GM21381 (cell line): ENCODE measurements at regions not wholly inside any gene's neighbourhood (a gene's known extent, or its start where the extent isn't known, plus 50 kb on each side); places are given as distances from the start of the nearest gene placed in this dataset.
"Not testable (repeated sequence)": the region's sequence is repeated elsewhere in the genome, so short reads cannot be mapped to it uniquely, and the experiment has no call there.

Experiments used
- ATAC-seq: cut with Tn5 transposase; IDR thresholded peaks from one replicate; pipeline ENCODE4 v1.9.1; 2021; ENCODE audit warnings: mild to moderate bottlenecking, moderate library complexity; ENCODE audit not compliant: unreplicated experiment

DNA sequence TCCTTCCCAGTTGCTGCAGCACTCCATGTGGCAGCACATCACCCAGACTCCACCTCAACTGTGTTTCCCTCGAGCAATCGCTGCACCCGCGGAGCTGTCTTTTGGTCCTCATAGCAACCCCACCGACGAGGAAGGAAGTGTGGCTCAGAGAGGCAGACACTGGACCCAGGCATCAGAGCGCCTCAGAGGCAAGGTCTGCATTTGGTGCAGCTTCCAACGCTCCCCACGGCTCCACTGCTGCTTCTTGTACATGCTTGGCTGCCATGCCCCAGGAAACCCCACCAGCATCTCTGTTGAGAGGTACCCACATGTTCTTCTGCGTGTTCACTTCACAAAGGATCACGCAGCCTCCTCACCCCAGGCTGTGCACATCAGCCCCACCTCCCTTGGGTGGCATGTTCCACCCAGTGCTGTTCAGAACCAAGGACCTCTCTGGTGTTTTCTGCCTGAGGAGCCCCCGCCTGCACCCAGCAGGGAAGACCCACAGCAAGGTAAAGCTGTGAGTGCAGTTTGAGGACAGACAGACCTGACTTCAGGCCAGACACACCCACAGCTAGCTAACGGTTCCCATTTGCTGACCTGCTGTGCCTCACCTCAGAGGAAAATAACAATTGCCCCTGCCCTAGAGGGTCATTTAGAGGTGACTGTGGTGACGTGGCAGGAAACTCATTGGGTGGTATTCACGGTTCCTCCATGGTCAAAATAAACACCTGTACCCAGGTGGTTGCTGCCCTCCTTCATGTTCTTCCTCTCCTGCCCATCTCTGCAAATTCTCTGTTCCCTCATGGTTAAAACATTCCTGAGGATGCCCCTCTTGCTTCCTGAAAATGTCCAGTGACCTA is 326.3 kb upstream of the MYT1L start:
- no peak for ATAC-seq

DNA sequence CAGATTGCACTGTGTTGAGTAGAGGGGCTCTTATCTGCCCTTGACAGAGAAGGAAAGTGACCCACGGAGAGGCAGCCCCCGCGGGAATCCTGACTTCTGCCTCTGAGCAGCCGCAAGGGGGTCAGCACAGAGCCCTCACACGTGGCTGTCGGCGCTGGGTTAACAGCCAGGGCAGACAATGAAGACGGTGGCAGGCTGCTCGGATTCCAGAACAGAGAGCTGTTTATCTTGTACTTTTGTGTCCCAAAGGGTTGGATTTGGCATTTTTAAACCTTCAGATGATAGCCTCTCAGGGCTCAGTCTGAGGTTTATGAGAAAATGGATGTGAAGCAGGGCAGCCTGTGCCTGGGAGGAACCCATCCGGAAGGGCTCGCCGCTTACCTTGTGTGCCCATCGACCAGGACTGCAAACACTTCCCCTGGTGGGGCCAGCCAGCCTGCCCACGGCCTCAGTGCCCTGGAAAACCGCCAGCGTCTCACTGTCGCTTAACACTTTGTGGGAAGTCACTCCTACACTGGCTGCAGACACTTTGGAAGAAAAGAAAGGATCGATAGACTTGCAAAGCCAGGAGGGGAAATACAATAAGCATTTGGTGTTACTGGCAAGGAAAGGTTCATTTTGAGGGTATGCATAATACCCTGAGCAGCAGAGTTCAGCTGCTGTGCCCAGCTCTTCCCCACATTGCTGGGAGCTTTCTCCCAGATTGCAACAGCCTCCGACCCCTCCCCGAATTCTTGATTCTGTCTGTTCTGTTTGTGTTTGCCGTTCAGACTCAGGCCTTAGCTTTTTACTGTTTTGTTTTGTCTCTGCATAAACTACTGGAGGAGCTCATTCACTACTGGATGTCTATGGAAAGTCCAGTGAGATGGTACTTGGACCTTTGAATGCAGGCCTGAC is 325.3 kb upstream of the MYT1L start:
- no peak for ATAC-seq

DNA sequence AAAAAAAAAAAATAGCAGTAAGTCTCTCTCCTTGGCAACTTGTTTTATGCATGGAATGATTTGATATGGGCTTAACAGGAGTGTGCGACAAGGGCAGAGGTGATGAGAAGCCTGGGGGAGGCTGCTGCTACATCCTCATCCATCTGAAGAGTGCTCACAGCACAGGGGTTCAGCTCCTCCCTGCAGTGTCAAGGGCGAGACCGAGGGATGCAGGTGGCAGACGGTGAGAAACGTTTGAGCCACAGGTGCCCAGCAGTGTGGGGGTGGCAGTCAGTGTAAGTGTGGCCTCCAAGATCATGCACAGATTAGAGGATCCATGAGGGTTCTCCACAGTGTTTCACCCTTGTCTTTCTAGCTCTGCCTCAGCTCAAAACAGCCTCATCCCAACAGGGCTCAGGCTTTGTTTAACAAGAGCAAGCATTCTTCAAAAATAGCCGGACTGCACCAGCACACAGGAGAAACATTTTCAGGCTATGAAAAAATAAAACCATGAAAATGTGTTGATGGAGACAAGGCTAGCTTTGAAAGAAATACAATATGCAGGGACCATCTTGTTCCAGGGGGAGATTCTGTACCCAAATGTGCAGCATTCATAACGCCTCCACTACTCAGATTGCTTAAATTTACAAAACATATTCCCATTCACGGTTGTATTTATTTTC is 324.5 kb upstream of the MYT1L start:
- ATAC-seq: no peak

DNA sequence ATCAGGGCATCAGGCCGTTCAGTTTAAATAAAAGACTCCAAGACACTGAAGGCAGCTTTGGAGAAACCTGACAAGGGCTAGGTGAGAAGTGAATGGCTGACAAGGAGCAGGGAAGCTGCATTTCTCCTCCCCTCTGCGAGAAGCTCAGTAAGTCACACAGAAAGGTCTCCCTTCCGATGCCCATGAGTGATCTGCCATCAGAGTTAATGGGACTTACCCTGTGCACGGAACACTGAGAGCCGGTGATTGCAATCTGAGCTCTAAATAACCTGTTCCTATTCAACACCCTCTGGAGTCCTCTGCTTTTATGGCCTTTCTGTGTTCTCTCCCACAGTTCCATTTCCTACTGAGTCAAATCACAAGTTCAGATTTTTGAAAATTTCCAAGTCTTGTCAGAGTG is 322.2 kb upstream of the MYT1L start:
- ATAC-seq: no peak

DNA sequence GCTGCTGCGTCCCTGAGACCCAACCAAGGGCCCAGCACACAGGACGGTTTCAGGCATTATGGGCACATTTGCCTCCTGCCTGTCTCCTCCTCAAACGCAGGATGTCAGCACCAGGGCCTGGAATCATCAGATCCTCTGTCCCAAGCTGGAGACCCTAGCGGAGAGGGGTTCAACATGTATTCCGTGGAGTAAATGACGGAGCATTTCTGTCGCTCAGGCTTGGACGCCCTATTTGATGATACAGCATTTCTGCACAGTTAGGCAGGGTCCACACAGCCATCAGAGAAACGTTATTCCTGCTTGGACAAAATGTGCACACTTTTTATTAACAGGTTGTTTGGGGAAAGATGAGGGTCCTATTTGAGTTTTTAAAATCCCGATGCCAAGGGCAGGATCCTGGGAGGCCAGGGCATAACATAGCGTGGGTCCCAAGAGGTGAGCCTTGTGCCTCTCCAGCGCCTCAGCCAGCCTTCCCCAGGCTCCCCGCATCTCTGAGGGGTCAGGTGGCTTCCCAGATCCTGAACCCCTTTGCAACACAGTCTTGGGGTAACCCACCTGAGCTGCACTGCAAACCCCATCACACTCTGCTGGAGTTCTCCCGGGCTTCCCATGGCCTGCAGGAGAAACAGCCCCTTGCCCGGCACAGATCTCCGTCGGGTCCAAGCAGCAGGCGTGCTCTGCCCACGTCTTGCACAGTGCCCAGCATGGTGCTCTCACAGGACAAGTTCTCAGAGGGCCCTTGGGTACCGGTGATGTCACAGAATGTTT is 319.7 kb upstream of the MYT1L start:
- no peak for ATAC-seq

DNA sequence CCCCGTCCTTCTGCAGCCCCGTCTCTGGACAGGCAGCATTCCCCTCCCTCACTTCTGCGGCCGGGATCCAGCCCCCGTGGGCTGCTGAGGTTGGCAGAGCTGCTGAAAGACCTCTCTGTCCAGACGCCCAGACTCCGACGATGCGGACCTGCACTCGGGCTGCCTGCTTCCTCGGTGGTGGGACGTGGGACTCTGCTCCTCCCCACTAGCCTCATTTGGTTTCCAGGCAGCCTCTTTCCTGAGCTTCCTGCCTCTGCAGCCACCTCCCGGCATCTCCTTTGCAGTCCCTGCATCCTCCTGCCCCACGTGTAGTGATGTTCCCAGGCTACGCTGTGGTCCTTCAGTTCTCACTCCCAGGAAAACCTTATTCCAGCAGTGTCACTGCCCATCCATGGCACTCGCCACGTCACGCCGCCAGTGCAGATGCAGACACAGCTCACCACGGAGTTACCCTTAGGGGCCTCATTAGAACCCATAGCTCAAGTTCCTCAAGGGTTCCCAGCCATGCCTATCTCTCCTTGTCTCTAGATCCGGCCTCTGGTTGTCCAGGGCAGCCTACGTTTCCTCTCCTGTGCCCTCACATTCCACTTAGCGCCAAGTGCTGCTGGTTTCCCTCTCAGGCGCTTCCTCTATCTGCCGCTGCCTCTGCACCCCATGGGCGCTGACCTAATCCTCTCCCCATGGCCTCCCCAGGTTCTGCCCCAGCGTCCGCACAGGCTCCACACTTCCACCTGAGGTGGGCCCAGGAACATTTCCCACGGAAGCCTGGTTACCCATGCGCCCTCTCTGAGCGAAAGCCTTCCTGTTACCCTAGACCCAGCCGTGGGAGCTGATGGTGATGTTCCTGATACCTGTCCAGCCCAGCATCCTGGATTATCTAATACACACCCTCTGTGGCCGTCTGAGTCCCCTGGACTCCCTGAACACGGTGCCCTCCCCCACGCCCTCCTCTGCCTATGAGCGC is 318.3 kb upstream of the MYT1L start:
- ATAC-seq: no peak

DNA sequence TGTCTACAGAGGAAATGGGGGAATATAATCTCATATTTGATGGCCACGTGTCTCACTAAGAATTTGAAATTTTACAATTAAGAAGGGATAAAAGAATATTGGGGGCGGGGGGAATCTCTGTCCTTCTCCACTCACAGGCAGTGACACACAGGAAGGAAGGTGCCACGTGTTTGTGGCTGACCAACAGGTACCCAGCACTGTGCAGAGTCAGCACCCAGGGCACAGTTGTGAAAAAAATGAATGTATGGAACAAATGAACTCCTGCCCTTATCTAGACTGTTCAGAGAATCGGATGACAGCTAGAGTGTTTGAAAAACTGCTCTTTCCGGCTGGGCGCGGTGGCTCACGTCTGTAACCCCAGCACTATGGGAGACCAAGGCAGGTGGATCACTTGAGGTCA is 317.0 kb upstream of the MYT1L start:
- no peak for ATAC-seq

DNA sequence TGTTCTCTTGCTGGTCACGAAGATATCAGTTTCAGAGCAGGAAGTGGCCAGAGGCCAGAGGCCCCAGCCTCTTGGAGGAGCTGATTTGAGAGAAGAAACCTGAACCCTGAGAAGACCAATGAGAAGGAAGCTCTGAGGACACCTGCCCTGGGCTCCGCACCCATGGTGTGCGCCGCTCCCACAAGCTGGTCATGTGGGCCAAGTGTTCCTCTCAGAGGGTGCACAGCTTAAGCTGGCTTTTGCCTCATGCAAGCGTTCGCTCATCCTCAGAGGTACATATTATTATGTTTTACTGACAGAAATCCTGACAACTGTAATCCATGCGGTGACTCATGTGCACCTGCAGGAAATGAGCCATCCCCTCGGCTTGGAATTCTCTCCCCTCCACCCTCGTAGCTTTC is 316.1 kb upstream of the MYT1L start:
- ATAC-seq: no peak

DNA sequence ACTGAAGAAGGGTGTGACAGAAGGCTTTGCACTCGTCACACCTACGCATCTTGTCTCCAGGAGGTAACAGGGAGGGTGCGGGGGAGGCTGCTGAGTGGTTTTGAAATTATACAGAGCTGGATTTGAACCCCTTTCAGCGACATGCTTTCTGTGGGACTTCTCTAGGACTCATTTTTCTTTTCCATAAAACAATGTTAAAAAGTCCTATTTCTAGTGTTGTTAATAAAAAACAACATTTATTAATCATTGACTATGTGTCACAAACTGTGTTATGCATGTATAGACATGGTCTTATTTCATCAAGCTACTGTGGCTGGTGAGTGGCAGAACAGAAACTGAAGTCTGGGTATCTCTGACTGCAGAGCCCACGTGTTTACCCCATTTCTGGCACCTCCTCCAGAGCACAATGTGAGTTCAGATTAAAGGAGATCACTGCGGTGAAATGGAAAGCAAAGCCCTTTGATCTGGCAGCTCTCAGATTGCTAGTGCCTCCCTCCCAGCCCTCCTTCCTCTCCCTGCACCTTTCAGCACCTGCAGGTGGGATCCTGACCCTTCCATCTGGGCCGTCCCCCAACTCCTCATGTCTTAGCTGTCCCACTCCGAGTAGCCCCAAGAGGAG is 315.5 kb upstream of the MYT1L start:
- no peak for ATAC-seq

DNA sequence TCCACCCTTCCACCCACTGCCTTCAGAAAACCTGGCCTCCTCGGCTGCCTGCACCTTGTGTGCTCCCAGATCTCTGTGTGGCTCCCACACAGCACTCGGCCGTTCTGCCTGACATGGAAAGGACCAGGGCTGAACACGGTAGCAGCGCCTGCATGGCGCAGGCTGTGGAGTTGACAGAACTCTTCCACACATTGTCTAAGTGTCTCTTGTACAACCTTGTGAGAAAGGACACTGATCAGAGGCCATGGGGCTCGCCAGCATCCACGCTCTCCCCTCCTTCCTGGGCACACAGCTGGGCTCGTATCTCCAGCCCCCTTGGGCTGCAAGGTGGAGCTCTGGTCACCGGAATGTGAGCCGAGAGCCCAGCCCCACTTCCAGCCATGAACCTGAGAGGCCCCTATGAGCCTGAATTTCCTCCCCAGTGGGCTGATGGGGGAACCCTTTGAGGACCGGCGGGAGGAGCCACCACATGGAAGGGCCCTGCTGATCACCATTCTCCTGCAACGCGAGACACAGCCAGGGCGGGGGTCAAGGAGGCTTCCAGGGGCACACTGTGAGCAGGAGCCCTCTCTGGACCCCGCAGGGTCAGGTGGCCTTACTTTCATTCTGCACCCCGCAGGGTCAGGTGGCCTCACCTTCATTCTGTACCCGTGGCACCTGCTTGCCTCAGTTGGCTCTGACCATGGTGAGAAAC is 314.2 kb upstream of the MYT1L start:
- no peak for ATAC-seq

DNA sequence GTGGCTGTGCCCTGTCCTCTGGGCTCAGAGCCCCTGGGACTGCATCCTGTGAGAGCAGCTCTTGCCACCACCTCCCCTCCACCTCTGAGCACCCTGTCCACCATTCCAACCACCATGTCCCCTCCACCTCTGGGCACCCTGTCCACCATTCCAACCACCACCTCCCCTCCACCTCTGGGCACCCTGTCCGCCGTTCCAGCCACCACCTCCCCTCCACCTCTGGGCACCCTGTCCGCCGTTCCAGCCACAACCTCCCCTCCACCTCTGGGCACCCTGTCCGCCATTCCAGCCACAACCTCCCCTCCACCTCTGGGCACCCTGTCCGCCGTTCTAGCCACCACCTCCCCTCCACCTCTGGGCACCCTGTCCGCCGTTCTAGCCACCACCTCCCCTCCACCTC is 313.7 kb upstream of the MYT1L start:
- ATAC-seq: not testable (repeated sequence)

DNA sequence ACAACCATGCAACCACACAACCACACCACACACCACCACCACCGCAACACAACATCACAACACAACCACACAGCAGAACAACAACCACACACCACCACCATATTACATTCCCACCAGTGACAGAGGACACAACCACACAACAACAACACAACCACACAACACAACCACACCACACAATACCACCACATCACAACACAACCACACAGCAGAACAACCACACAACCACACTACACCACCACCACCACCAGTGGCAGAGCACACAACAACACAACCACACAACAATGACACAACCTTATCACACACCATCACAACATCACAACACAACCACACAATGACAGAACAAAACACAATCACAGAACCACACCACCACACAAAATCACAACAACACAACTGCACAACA is 313.0 kb upstream of the MYT1L start:
- ATAC-seq: no peak

DNA sequence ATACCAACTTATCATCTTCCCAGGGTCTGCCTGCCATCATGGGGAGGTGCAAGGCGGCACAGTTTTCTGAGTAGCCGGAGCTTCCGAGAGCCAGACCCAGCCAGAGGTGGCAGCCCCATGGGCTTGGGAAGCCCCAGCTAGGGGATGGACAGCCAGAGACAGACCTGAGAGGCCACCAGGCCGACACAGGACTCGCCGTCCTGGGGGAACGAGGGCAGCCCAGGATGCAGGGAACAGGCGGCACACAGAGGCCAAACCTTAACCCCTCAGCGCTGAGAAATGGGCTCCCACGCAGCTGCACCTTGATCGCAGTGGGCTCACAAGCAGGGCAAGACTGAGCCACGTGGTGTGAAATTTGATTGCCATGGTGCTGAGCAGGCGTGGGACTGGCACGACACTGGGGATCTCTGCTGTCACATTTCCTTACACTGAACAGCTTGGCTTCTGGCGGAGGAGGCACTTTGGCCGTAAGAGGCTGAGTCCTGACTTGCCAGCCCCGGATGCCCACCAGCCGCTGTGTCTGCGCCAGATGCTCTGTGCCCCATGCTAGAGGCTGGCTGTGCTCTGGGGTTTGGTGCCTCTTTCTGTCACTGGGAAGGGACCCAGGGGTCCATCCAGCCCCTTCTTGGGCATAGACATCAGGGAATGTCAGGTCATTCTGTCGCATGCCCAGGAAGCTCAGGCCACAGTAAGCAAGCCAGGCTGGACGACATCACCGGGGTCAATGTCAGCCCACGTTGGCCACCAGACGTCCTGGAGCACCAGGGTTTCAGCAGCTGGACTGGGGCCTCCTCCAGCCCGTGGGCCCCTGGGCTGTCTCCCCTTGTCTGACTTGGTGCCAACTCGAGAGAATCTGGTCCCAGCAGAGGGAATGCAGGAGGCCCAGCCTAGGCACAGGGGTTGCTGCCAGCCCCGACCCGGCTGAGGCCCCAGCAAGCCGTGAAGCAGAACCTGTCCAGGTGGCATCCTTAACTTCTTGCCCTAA is 312.1 kb upstream of the MYT1L start:
- ATAC-seq: no peak

DNA sequence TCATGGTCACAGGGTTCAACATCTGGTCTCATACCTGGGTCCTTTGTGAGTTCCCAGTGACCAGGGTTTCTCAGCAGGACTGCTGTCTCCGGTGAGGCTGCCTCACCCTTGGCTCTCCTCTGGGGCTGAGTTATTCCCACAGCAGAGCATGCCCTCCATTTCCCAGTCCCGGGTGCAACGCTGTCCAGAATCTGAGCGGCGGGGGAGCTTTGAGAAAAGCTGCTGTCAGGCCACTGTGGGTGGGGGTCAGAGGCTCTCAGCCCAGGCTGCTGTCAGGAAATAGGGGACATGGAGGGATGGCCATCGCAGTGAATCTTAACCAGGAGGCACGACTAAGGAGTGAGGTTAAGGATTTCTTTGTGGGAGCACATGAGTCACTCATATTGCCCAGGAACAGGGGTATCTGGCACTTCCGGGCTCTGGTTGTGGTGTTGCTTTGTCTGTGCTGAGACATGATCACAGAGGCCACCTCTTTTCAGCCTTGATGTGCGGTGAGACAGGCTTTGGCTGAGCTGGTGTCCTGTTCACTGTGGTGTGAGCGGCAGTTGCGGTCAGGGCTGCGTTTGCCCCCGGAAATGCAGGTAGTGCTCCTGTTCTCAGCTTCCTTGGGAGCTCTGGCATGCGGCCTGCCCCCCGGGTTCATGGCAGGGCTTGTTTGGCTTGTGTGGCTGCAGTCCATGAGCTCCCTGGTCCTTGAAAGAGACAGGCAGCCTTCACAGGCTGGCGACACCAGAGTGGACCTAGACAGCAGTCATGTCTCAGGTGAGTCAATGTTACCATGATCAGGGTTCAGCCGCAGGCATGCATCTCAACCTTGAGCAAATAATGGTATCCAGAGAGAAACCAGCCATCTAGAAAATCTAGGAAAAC is 310.7 kb upstream of the MYT1L start:
- ATAC-seq: no peak

DNA sequence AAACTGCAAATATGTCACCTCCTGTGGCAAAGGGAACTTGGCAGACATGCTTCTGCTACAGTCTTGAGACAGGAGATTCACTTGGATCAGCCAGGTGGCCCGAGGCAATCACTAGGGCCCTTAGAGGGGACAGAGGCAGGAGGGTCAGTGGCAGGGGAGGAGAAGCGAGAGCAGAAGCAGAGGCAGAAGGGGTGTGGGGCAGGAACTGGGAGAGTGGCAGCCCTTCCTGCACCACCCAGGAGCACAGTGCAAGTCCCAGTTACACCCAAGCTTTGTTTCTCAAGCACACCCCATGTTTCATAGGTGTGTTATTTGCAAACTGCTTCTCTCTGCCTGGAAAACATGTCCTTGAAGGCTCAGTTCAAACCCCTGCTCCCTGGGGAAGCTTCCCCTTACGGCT is 309.7 kb upstream of the MYT1L start:
- ATAC-seq: no peak

DNA sequence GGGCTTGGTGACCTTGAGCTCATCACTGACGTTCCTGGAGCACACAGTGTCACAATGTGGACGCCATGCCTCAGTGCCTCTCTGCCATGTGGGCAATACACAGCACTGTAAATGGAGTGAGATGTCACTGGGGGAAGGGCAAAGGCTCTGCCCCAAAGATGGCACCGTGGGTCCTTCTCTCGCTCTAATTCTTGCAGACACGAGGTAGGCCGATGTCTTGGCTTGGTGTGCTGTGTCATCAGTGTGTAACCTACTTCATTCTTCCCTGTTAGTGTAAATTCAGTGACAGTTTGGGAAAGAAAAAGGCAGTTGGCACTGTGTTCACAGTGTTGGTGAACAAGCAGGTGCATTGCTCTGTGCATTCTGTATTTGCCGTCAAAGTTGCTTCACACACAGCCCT is 309.3 kb upstream of the MYT1L start:
- ATAC-seq: no peak
